NCI-H2107 treated with DMSO at 0.1 percent for 48 hours (cell line): ENCODE measurements at regions not wholly inside any gene's neighbourhood (a gene's known extent, or its start where the extent isn't known, plus 50 kb on each side); places are given as distances from the start of the nearest gene placed in this dataset.
A peak's percentile ranks its signal among the peaks of the same experiment; 100 is the strongest.
"Not testable (repeated sequence)": the region's sequence is repeated elsewhere in the genome, so short reads cannot be mapped to it uniquely, and the experiment has no call there.

Source experiments
- DNase-seq: peaks from one replicate; lab custom pipeline; 2025; ENCODE audit not compliant: unreplicated experiment; lab: John Stamatoyannopoulos, UW

- not testable (repeated sequence) for DNase-seq
Measured at GRCh38 chr3:75384016-75384415, 280.1 kb upstream of the FRG2C start.

DNA sequence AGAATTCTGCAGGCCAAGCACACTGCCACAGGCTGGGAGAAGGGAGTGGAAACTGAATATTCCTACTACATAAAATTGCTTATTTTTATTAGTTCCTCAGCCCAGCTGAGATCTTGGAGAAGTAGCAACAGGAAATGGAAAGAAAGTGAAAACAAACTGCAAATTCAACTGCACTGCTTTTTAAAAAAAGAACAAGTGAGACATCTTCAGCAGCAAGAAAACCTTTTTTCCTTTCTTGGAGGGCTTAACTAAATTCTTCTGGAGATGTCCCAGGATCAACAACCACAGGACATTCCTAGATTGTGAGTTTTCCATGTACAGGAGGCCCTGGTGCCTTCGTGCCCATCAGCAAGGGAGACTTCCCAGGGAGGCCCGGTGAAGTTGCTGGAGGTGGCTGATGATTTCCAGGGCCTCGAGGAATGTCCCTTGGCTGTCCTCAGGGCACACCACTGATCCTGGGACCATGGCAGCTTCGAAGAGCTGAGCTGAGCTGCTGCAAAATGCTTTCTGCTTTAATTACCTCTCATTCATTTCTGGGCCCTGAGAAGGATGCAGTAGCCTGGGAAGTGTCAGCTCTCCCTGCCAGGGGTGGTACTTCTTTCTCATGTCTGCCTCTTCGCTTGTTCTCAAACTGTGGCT, 275.5 kb upstream of the FRG2C start:
- not testable (repeated sequence) for DNase-seq

- DNase-seq: not testable (repeated sequence)
Measured at GRCh38 chr3:75393288-75393694, 270.8 kb upstream of the FRG2C start.

- not testable (repeated sequence) for DNase-seq
Measured at GRCh38 chr3:75394102-75394501, 270.0 kb upstream of the FRG2C start.

DNA sequence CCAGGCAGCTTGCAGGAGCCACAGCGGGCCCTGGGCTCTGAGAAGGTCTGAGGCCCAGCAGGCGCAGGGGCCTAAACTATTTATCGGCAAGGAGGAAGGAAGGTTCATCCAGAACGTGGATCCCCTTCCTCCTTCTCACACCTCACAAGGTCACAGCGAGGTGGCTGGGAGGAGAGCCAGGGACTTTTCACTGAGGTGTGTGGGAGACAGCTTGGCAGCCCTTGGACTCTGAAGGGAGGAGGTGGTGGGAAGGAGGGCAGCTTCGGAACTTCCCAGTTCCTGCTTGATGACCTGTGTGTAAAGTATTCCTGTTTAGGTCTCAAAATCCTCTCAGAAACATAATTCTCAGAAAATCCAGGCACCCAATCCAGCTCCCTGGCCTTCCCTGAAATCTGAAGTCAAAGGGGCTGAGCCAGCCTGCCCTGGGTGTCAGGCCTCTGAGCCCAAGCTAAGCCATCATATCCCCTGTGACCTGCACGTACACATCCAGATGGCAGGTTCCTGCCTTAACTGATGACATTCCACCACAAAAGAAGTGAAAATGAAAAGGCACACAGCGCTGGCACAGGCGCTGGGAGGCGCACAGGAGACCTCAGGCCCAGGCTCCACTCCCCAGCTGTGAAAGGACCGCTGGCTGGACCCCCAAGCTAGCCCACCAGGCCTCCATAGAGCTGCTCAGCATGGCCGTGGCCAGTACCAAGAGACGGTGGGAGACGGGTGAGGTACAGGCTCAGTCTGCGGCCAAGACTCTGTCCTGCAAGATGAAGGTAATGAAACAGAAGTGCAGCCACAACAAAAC, 269.4 kb upstream of the FRG2C start:
- DNase-seq: not testable (repeated sequence)

- DNase-seq: no peak
Measured at GRCh38 chr3:75395580-75396315, 268.4 kb upstream of the FRG2C start.

- no peak for DNase-seq
Measured at GRCh38 chr3:75396316-75396802, 267.8 kb upstream of the FRG2C start.

DNA sequence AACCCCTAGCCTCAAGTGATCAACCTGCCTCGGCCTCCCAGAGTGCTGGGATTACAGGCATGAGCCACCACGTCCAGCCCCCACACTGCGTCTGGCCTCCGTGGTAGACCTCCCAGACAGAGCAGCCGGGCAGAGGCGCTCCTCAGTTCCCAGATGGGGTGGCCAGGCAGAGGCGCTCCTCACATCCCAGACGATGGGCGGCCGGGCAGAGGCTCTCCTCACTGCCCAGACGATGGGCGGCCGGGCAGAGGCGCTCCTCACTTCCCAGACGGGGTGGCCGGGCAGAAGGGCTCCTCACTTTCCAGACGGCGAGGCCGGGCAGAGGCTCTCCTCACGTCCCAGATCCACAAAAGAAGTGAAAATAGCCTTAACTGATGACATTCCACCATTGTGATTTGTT, 266.6 kb upstream of the FRG2C start:
- not testable (repeated sequence) for DNase-seq

DNA sequence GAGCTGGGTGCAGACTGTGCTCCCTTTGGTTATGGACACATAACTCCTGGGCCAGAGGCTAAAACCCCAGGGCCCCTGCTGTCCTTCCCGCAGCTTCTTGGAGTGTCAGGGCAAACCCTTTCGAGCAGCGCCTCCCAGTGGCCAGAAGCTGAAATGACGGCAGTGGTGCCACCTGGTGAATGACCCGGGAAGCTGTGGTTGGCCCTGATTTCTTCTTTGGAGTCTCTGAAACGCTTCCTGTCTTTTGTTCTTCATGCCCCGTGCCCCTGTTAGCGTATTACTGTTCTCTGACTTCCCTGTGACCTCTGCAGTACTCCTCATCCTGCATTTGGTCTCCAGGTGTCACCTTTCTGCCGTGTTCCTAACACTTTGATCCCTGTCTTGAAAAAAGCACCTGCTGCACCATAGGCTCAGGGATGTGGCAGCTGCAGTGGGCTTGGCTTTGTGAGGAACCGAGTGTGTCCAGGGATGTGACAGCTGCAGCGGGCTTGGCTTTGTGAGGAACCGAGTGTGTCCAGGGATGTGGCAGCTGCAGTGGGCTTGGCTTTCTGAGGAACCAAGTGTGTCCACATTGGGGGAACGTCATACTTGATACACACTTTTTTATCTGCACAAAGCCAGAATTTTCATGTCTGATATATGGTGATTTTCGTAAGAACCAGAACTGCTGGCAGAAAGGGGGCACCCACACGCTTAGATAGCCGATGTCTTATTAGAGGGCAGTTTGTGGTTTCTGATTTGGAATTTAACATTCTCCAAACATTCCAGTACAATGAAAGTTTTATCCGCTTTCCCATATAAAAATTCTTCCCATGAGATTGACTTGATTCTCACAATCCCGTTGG, 241.8 kb upstream of the FRG2C start:
- peak; percentile 21 for DNase-seq

- not testable (repeated sequence) for DNase-seq
Measured at GRCh38 chr3:75425379-75425778, 238.7 kb upstream of the FRG2C start.

DNA sequence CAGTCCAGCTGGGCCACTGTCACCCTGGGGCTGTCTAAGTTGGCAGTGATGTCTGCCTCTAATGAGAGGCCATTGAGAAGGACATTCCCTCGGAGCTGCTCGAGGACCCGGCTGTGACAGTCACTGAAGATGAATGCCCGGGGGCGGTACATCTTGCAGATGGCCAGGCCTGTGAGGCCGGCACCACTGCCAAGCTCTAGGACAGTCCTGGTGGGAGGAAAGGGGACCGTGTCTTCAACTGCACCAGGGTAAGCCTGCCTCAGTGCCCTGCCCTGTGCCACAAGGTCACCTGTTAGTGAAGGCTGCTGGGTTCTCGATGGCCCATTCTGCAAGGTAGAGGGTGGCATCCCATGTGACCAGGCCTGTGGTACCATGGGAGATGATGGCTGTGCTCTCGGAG, 236.6 kb upstream of the FRG2C start:
- not testable (repeated sequence) for DNase-seq

DNA sequence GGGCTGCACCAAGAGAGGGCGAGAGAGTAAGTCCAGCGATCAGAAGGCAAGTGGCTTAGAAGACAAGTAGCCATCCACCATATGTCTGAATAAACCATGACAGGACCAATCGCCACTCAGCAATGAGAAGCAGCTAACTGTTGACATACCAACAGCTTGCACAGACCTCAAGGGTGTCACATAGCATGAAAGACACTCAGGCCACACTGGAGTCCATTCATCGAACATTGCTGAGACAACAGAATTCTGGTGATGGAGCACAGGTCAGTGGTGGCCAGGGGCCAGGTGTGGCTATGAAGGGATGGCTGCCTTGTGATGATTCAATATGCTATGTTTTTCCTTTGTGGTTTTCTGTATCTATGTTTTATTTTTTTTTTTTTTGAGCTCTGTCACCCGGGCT, 236.2 kb upstream of the FRG2C start:
- DNase-seq: not testable (repeated sequence)

DNA sequence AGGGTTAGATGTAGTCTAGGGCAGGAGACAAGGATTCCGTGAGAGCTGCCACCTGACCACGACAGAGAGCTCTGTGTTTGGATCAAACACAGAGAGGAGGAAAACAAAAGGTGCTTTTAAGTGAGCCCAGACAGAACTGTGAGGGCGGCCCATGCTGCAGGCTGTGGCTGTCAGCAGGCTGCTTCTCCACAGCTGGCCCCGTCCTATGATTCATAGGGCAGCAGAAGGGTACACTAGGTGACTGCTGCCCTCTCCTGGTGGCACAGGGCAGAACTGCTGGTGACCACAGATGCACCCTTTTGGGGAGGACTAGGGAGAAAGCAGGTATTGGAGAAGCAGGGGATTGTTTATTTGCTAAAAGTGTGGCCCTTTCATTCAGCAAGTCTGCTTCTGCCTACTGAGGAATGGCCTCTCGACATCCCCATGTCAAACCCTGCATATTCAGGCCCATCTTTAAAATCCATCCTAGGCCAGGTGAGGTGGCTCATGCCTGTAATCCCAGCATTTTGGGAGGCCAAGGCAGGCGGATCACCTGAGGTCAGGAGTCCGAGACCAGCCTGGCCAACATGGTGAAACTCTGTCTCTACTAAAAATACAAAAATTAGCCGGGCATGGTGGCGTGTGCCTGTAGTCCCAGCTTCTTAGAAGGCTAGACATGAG, 234.4 kb upstream of the FRG2C start:
- peak; percentile 30 for DNase-seq

- DNase-seq: not testable (repeated sequence)
Measured at GRCh38 chr3:75430406-75430805, 233.7 kb upstream of the FRG2C start.

- DNase-seq: not testable (repeated sequence)
Measured at GRCh38 chr3:75431120-75431519, 233.0 kb upstream of the FRG2C start.

GRCh38 chr3:75432466-75432865, 231.7 kb upstream of the FRG2C start:
- DNase-seq: not testable (repeated sequence)

DNA sequence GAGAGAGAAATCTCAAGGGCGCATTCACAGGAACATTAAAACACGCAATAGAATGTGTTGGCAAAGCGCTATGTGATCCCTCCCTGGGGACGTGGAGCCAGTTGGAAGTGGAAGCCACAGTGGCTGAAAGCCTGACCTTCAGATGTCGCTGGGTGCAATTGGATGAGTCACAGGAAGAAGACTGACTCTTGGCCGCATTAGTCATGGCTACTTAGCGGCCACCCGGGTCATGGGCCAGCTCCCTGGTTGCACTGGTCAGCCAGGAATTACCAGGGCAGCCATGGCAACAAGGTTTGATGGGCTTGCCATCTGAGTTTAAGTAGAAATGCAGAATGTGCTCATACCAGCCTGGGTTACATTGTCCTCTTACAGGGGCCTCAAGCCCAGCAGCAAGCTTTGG, 231.2 kb upstream of the FRG2C start:
- peak; percentile 59 for DNase-seq

- DNase-seq: not testable (repeated sequence)
Measured at GRCh38 chr3:75433295-75433694, 230.8 kb upstream of the FRG2C start.

DNA sequence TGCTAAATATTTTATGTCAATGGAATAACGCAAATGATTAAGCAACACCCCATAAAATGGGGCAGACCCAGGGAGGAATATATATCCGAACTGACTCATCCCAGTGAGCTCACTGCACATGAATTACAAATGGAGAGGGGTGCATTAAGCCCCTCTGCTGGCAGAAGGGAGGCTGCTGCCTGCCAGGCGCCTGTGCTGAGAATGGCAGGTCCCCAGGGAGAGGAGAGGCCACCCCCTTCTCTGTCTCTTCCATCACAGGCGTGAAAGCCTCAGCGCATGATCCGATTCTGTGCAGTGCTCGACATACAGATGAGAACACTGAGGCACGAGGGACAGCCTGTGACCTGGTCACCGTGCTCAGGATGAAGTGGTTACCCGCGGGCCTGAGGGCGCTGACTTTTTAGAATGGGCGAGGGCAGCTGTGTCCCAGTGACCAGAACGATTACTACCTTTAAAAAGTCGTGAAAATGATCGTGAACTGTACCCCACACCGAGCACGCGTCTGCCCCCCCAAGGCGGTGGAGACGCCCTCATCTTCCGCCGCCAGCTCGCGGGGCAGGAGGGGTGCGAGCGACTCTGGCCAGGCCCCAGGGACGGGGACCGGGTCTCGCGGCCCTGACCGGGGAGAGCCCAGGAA, 229.7 kb upstream of the FRG2C start:
- not testable (repeated sequence) for DNase-seq
